Activated B cell treated with CpG ODN at 0.5 μM for 24 hours (primary cell): ENCODE measurements at regions not wholly inside any gene's neighbourhood (a gene's known extent, or its start where the extent isn't known, plus 50 kb on each side); places are given as distances from the start of the nearest gene placed in this dataset.

Source experiments
- ATAC-seq: fragments of 200-7000 bp; cut with Tn5 transposase; one replicate; pipeline ENCODE4 v1.10.0; 2021; ENCODE audit warnings: low read depth, mild to moderate bottlenecking, moderate library complexity
- CTCF ChIA-PET: fragments of 350-600 bp; sonication (Branson Sonifier 250); formaldehyde crosslinking; loops from one replicate; lab custom pipeline; 2021; ENCODE audit warnings: antibody characterized with exemption; lab: Charles Lee
- POLR2A ChIA-PET: fragments of 350-600 bp; sonication (Branson Sonifier 250); formaldehyde crosslinking; loops from one replicate; lab custom pipeline; 2021; ENCODE audit warnings: antibody characterized with exemption; lab: Charles Lee
- DNase-seq: peaks from one replicate; pipeline ENCODE4 v3.0.0; 2022
- H3K27ac Mint-ChIP-seq: one replicate; pipeline ENCODE4 v1.8.0; 2020; ENCODE audit warnings: mixed read lengths
- H3K27me3 Mint-ChIP-seq: one replicate; pipeline ENCODE4 v1.8.0; 2021; ENCODE audit warnings: mixed read lengths
- H3K36me3 Mint-ChIP-seq: one replicate; pipeline ENCODE4 v1.8.0; 2021; ENCODE audit warnings: low read depth, mixed read lengths
- H3K4me1 Mint-ChIP-seq: one replicate; pipeline ENCODE4 v1.8.0; 2021; ENCODE audit warnings: mixed read lengths
- H3K4me3 Mint-ChIP-seq: one replicate; pipeline ENCODE4 v1.8.0; 2020; ENCODE audit warnings: mild to moderate bottlenecking, mixed read lengths
- H3K9me3 Mint-ChIP-seq: one replicate; pipeline ENCODE4 v1.8.0; 2020; ENCODE audit warnings: mixed read lengths
- intact Hi-C: fragments of 100-400 bp; cut with micrococcal nuclease; formaldehyde crosslinking; loops from one replicate; pipeline ENCODE4 v1.15.1; 2024
- TF ChIP-seq, protein P1 (sequence below): fragments of 200-600 bp; IDR thresholded peaks from one replicate; pipeline ENCODE4 v1.8.0; 2022; ENCODE audit warnings: antibody characterized with exemption, mild to moderate bottlenecking

DNA sequence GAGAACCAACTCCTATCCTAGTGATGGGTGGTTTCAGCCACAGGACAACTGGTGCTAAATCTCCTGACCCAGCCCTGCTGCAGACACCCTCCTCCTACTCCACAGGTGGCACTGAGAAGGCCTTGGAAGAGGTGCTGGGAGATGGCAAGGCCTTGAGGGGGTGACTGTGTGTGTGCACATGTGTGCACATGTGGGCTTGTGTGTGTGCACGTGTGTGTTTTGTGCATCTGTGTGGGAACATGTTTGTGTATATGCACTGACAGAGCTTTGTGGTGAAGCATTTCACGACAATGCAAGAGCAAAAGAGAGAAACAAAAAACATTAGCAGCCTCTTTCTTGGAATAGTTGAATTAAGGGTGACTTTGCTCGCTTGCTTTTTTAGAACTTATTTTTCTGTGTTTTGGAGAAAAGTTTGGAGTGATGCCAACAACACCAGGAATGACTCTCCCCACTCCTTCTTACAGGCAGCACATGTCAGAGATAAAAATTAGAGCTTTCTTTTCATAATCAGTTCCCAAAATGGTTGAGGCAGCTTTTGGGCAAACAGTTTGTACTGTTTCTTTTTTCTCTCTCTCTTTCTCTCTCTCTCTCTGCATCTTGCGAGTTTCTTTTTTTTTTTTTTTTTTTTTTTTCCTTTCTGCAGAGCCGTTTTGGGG, 69.5 kb downstream of the SEC61G start:
- no peak for ATAC-seq
- TF ChIP-seq, protein P1, sequence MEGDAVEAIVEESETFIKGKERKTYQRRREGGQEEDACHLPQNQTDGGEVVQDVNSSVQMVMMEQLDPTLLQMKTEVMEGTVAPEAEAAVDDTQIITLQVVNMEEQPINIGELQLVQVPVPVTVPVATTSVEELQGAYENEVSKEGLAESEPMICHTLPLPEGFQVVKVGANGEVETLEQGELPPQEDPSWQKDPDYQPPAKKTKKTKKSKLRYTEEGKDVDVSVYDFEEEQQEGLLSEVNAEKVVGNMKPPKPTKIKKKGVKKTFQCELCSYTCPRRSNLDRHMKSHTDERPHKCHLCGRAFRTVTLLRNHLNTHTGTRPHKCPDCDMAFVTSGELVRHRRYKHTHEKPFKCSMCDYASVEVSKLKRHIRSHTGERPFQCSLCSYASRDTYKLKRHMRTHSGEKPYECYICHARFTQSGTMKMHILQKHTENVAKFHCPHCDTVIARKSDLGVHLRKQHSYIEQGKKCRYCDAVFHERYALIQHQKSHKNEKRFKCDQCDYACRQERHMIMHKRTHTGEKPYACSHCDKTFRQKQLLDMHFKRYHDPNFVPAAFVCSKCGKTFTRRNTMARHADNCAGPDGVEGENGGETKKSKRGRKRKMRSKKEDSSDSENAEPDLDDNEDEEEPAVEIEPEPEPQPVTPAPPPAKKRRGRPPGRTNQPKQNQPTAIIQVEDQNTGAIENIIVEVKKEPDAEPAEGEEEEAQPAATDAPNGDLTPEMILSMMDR, result no peak
- no peak for DNase-seq
- H3K9me3 Mint-ChIP-seq, result peaks cover 5% of the 10 kb centered on the region
- no peaks in the 10 kb centered on the region for H3K27me3 Mint-ChIP-seq
- no peaks in the 10 kb centered on the region for H3K4me1 Mint-ChIP-seq
- no peak overlapping the region for H3K4me3 Mint-ChIP-seq
- POLR2A ChIA-PET, result no interaction called here
- no peak overlapping the region for H3K27ac Mint-ChIP-seq
- CTCF ChIA-PET, result no interaction called here
- H3K36me3 Mint-ChIP-seq, result no peaks in the 10 kb centered on the region
- intact Hi-C loops, result no loop called here

DNA sequence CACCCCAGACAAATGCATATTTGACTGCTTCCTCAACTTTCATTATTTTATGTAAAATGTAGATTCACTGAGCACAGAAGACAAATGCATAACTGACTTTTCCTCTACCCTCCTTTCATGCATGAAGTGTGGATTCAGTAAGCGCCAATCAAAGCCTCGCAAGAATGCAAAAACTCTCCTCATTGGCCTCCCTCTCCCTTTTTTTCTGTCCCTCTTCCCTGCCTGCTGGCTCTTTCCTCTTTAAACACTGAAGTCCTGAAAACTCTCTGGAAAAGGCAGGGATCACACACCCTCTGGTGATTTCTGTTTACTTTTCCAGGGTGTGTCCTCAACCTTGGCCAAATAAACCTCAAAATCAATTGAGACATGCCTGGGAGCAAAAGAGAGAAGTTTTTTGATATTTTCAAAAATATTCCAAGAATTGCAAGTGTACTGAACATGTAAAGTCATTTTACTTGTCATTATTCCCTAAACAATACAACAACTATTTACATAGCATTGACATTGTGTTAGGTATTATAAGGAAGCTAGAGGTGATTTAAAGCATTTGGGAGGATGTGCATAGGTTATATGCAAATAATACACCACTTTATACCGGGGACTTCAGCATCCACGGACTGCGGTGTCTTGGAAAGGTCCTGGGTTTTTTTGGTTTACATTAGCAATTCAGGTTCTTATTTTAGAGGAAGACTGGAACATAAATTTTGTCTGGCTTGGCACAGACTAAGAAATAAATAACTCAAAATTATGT, 71.4 kb downstream of the SEC61G start:
- TF ChIP-seq, protein P1, result no peak
- Mint-ChIP-seq H3K27ac (no peak overlapping the region), H3K36me3 (no peaks in the 10 kb centered on the region), H3K9me3 (peaks cover 5% of the 10 kb centered on the region), H3K4me3 (no peak overlapping the region), H3K27me3 (no peaks in the 10 kb centered on the region), H3K4me1 (no peaks in the 10 kb centered on the region)
- ATAC-seq (no peak), DNase-seq (no peak)
- intact Hi-C loops, result no loop called here
- ChIA-PET CTCF (no interaction called here), POLR2A (no interaction called here)

DNA sequence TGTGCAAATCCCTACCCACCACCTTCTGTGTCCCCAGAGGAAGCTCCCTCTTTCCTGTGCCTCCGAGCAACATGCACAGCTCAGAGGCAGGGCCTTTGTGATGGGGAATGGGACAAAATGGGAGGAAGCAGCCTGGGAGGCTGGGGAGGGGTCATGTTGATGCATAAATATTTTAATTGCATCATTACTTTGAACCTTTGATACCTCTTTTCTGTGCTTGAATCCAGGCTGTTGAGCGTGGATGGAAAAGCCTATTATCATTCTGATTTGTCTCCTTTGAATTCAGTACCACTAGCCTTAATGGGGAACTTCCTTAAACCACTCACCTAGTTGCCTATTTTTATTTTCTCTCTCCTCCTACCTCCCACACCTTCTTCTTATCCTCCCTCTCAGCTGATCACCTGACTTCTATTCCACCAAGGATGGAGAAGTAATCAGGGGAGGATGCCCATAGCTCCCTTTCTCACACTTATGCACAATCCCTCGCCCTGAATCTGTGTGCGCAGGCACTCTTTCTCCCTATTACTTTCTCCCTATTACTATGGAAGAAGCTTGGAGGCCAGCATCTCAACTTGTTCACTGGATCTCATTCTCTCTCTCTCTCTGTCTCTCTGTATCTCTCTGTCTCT, 78.5 kb downstream of the SEC61G start:
- ChIA-PET POLR2A (no interaction called here), CTCF (no interaction called here)
- Mint-ChIP-seq H3K9me3 (peaks cover 2% of the 10 kb centered on the region), H3K36me3 (no peaks in the 10 kb centered on the region), H3K4me3 (no peak overlapping the region), H3K4me1 (no peaks in the 10 kb centered on the region), H3K27ac (no peak overlapping the region), H3K27me3 (no peaks in the 10 kb centered on the region)
- no peak for DNase-seq
- intact Hi-C loops, result no loop called here
- TF ChIP-seq, protein P1, result no peak
- ATAC-seq, result no peak

DNA sequence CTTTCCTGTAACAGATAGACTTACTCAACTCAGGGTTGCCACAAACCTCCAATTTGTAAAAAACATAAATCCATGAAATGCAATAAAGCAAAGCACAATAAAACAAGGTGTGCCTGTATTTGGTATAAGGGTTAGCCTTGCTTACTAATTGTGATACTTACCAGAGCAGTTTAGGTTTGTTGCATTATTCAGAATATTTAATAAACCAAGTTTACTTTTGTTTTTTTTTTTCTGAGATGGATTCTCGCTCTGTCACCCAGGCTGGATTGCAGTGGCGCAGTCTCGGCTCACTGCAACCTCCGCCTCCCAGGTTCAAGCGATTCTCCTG, 79.6 kb downstream of the SEC61G start:
- H3K4me1 Mint-ChIP-seq, result no peaks in the 10 kb centered on the region
- DNase-seq, result no peak
- ATAC-seq, result no peak
- H3K27me3 Mint-ChIP-seq, result no peaks in the 10 kb centered on the region
- intact Hi-C loops, result no loop called here
- ChIA-PET POLR2A (no interaction called here), CTCF (no interaction called here)
- TF ChIP-seq, protein P1, result no peak
- no peaks in the 10 kb centered on the region for H3K36me3 Mint-ChIP-seq
- H3K27ac Mint-ChIP-seq, result no peak overlapping the region
- H3K4me3 Mint-ChIP-seq, result no peak overlapping the region
- no peaks in the 10 kb centered on the region for H3K9me3 Mint-ChIP-seq

DNA sequence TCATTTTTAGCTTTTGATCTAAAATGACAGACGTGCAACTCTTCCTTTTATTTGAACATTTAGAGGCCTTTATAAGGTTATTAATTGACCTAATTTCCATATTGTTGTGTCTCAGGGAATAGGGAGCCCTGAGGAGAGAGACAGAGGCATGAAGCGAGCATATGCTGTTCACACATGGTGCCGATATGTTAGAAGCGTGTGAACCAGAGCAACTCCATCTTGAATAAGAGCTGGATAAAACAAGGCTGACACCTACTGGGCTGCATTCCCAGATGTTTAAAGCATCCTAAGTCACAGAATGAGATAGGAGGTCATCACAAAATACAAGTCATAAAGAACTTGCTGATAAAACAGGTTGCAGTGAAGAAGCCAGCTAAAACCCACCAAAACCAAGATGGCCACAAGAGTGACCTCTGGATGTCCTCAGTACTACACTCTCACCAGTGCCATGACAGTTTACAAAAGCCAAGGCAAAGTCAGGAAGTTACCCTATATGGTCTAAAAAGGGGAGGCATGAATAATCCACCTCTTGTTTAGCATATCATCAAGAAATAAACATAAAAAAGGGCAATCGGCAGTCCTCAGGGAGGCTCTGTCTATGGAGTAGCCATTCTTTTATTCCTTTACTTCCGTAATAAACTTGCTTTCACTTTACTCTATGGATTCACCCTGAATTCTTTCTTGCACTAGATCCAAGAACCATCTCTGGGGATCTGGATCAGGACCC, 80.1 kb downstream of the SEC61G start:
- no peaks in the 10 kb centered on the region for H3K36me3 Mint-ChIP-seq
- TF ChIP-seq, protein P1, result no peak
- DNase-seq (no peak), ATAC-seq (no peak)
- no peak overlapping the region for H3K4me3 Mint-ChIP-seq
- ChIA-PET CTCF (no interaction called here), POLR2A (no interaction called here)
- H3K4me1 Mint-ChIP-seq, result no peaks in the 10 kb centered on the region
- H3K9me3 Mint-ChIP-seq, result no peaks in the 10 kb centered on the region
- H3K27ac Mint-ChIP-seq, result no peak overlapping the region
- intact Hi-C loops, result no loop called here
- no peaks in the 10 kb centered on the region for H3K27me3 Mint-ChIP-seq
